GM10248 (cell line): ENCODE measurements at regions not wholly inside any gene's neighbourhood (a gene's known extent, or its start where the extent isn't known, plus 50 kb on each side); places are given as distances from the start of the nearest gene placed in this dataset.

Experiments used
- CTCF ChIA-PET: fragments of 300-600 bp; sonication (Branson Sonifier 250); formaldehyde crosslinking; extraction: SDS; loops from one replicate; lab custom pipeline; 2021; ENCODE audit warnings: antibody characterized with exemption; lab: Yijun Ruan, JAX
- POLR2A ChIA-PET: fragments of 350-650 bp; sonication (Branson Sonifier 250); formaldehyde crosslinking; extraction: SDS; loops from one replicate; lab custom pipeline; 2020; ENCODE audit warnings: antibody characterized with exemption; lab: Yijun Ruan, JAX
- DNase-seq: peaks from one replicate; pipeline ENCODE4 v3.0.0; 2012; ENCODE audit errors: extremely low spot score
- TF ChIP-seq, protein P1 (sequence below): IDR thresholded peaks from 2 replicates; pipeline ENCODE4 v1.5.1; 2012; ENCODE audit warnings: mild to moderate bottlenecking, low read depth; ENCODE audit errors: extremely low read depth, missing control alignments, control extremely low read depth

DNA sequence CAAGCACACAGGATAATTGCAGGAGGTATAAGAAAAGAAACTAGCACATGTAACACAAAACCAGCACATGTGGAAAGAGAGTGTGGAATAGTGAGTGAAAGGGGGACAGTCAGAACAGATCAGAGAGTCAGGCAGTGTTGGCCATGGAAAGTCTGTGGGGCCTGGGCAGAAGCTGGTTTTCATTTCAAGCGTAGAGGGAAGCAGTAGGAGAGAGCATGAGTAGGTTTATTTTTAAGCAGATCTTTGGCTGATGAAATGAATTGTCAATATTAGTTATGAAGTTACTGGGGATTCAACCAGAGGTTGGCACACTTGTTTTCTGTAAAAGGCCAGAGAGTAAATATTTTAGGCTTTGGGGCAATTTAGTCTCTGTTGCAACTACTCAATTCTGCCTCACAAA is 283.1 kb downstream of the SMARCA2 start:
- POLR2A ChIA-PET = no interaction called here
- TF ChIP-seq, protein P1, sequence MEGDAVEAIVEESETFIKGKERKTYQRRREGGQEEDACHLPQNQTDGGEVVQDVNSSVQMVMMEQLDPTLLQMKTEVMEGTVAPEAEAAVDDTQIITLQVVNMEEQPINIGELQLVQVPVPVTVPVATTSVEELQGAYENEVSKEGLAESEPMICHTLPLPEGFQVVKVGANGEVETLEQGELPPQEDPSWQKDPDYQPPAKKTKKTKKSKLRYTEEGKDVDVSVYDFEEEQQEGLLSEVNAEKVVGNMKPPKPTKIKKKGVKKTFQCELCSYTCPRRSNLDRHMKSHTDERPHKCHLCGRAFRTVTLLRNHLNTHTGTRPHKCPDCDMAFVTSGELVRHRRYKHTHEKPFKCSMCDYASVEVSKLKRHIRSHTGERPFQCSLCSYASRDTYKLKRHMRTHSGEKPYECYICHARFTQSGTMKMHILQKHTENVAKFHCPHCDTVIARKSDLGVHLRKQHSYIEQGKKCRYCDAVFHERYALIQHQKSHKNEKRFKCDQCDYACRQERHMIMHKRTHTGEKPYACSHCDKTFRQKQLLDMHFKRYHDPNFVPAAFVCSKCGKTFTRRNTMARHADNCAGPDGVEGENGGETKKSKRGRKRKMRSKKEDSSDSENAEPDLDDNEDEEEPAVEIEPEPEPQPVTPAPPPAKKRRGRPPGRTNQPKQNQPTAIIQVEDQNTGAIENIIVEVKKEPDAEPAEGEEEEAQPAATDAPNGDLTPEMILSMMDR = no peak
- CTCF ChIA-PET = no interaction called here
- no peak for DNase-seq

DNA sequence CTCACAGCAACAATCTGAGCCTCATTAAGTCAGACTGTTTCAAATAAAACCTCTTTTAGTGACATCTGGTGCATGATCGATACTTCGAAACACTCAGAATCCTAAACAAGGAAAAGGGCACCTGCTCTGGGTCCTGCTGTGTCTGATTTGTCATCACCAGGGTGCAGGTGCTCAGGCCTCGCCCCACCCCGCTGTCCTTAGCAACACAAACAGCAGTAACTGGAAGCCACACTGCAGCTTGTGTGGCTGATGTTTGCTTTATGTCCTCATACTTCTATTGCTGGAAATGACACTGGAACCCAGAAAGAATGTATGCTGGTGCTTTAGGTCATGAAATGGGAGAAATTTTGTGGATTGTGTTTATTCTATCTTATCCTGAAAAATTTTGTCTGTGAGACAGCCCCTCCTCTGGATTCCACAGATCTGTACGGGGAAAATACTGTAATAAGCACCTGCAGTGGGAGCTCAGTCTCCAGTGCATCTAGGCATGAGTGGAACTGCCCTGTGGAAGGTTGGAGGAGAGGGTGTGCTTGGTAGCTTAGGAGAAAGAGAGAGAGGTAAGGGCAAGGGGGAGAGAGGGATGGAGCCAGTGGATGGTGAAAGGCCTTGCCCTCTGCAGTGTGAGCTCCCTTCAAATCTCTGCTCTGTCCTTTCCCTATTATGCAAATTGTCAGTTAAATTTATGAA is 284.2 kb downstream of the SMARCA2 start:
- DNase-seq = no peak
- CTCF ChIA-PET = no interaction called here
- TF ChIP-seq, protein P1 = no peak
- POLR2A ChIA-PET = no interaction called here

DNA sequence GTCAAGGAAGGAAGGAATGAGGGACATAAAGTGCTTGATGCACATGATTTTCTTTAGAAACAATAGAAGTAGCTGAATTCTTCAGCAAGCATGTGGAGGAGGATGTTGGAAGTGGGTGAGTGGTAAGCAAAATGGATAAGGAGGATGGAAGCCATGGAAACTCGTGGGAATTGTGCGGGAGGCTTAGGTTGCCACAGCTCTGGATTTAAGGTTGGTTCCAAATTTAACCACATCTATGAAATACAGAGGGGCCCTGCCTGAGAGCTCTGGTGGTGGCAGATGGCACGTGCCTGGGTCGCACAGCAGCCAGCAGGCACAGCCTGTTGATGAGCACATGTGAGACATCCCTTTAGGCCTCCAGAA is 284.7 kb downstream of the SMARCA2 start:
- TF ChIP-seq, protein P1 = no peak
- ChIA-PET CTCF (no interaction called here), POLR2A (no interaction called here)
- no peak for DNase-seq

DNA sequence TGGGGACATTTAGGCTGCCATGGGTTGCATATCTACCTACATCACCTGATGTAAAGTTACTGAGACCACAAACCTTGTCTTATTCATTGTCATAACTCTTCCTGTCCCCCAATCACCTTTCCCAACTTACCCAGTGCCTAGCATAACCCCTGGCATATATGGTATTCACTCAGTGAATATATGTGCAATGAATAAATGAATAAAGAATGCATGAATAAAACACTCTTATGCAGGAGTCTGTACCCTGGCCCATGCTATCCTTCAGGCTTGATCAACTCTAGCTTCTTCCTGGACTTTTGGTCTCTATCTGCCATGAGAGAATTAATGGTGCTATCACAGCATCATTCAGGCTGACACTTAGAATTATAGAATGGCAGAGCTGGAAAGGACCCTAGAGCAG is 285.2 kb downstream of the SMARCA2 start:
- DNase-seq = no peak
- POLR2A ChIA-PET = no interaction called here
- TF ChIP-seq, protein P1 = no peak
- CTCF ChIA-PET = no interaction called here

DNA sequence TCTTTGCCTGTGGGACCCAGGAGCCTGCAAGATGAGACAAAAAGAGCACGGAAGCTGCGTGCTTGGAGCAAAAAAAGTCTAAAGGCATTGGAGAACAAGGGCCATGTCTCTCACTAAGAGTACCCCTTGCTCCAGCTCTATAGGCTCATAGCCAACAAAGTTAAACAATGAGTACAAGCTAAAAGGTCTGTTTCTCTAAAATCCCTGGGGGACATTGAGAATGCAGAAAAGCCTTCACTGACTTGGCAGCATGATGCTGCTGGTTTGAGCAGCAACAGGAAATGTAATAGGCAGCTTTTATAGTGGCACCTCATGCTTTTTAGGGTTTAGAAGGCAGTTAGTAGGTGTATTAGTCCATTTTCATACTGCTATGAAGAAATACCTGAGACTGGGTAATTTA is 287.5 kb downstream of the SMARCA2 start:
- ChIA-PET CTCF (interaction anchor here (0.8 to 1.4 kb wide), 3 partner anchors 8 to 33 kb away, joined by 3 read pairs; no protein-coding TSS in a partner anchor), POLR2A (no interaction called here)
- TF ChIP-seq, protein P1 = no peak
- no peak for DNase-seq

DNA sequence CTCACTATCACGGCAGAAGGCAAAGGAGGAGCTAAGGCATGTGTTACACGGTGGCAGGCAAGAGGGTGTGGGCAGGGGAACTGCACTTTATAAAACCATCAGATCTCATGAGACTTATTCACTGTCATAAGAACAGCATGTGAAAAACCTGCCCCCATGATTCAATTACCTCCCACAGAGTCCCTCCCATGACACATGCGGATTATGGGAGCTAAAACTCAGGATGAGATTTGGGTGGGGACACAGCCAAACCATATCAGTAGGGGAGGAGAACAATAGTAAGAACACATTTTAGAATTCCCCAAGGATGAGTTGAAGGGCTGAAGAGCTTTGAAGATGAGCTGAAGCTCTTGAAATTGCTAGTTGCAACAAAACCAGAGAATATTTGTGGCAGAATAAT is 287.9 kb downstream of the SMARCA2 start:
- DNase-seq = no peak
- POLR2A ChIA-PET = no interaction called here
- CTCF ChIA-PET = interaction anchor here (0.8 kb wide), 1 partner anchor 9 kb away, joined by 3 read pairs; no protein-coding TSS in a partner anchor
- TF ChIP-seq, protein P1 = no peak

DNA sequence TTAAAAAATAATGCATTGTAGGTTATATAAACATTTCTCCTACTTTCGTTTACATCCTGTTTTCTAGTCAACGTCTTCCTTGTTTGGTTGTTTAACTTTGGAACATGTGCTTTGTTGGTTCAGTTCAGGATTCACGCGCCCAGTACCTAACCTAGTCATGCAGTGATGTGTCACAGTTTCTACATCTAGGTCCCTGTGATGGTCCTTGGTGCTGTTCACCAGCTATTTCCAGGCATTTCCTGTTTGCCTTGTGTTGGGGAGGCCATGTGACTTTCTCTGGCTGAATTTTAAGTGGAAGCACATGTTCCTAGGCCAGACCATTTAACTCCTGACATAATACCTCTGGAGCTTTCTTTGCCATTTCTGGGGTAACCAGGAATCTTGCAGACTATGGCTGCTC is 292.3 kb downstream of the SMARCA2 start:
- ChIA-PET CTCF (interaction anchor here (2.3 kb wide), 1 partner anchor 14 kb away, joined by 6 read pairs; no protein-coding TSS in a partner anchor), POLR2A (no interaction called here)
- TF ChIP-seq, protein P1 = no peak
- no peak for DNase-seq
